Endodermal cell (in vitro differentiated cells): ENCODE measurements at regions not wholly inside any gene's neighbourhood (a gene's known extent, or its start where the extent isn't known, plus 50 kb on each side); places are given as distances from the start of the nearest gene placed in this dataset.

ENCODE experiments used
- DNase-seq: peaks from one replicate; pipeline ENCODE4 v3.0.0-alpha.2; 2017
- H3K27ac ChIP-seq: 2 replicates; pipeline ENCODE4 v1.5.1; 2013; ENCODE audit warnings: mild to moderate bottlenecking, low read depth, low read length, moderate library complexity
- H3K27me3 ChIP-seq: 2 replicates; pipeline ENCODE4 v1.6.1; 2013; ENCODE audit warnings: mild to moderate bottlenecking, low read length, moderate library complexity; ENCODE audit not compliant: insufficient read depth, control insufficient read depth, poor library complexity, severe bottlenecking
- H3K36me3 ChIP-seq: 2 replicates; pipeline ENCODE4 v1.7.0; 2013; ENCODE audit warnings: mild to moderate bottlenecking, low read length, moderate library complexity; ENCODE audit not compliant: control insufficient read depth, insufficient read depth
- H3K4me1 ChIP-seq: one replicate; pipeline ENCODE4 v1.7.0; 2013; ENCODE audit warnings: low read length; ENCODE audit not compliant: control insufficient read depth, insufficient read depth
- H3K4me3 ChIP-seq: 2 replicates; pipeline ENCODE4 v1.5.1; 2013; ENCODE audit warnings: mild to moderate bottlenecking, low read length, moderate library complexity
- H3K9ac ChIP-seq: 2 replicates; pipeline ENCODE4 v1.6.1; 2013; ENCODE audit warnings: mild to moderate bottlenecking, low read length, moderate library complexity; ENCODE audit not compliant: poor library complexity, severe bottlenecking; ENCODE audit errors: extremely low read depth
- H3K9me3 ChIP-seq: 2 replicates; pipeline ENCODE4 v1.6.1; 2013; ENCODE audit warnings: mild to moderate bottlenecking, low read length, moderate library complexity; ENCODE audit not compliant: control insufficient read depth
- H3K27ac Mint-ChIP-seq: 2 replicates; pipeline ENCODE4 v1.8.0; 2020; ENCODE audit warnings: mixed read lengths
- H3K27me3 Mint-ChIP-seq: 2 replicates; pipeline ENCODE4 v1.8.0; 2021; ENCODE audit warnings: mild to moderate bottlenecking, mixed read lengths; ENCODE audit not compliant: insufficient read depth
- H3K36me3 Mint-ChIP-seq: 2 replicates; pipeline ENCODE4 v1.8.0; 2020; ENCODE audit warnings: low read depth, mixed read lengths
- H3K4me1 Mint-ChIP-seq: 2 replicates; pipeline ENCODE4 v1.8.0; 2020; ENCODE audit warnings: mixed read lengths
- H3K4me3 Mint-ChIP-seq: 2 replicates; pipeline ENCODE4 v1.8.0; 2020; ENCODE audit warnings: mild to moderate bottlenecking, moderate library complexity, mixed read lengths
- H3K9me3 Mint-ChIP-seq: 2 replicates; pipeline ENCODE4 v1.8.0; 2020; ENCODE audit warnings: mild to moderate bottlenecking, mixed read lengths
- WGBS, 2 experiments: methylation state at CpG; one replicate each; pipeline versions ENCODE4 v1.1.5 to v1.1.7; 2013; ENCODE audit warnings: missing lambda C conversion rate in 2 of 2, mixed read lengths in 1 of 2; ENCODE audit not compliant: insufficient coverage in 1 of 2, insufficient read length in 1 of 2; 5-methylcytosine and 5-hydroxymethylcytosine counted together
- TF ChIP-seq, protein P1 (sequence below): fragments of 200-600 bp; sonication (generic); conservative IDR thresholded peaks from 2 replicates; pipeline ENCODE4 v1.5.0; 2021; ENCODE audit warnings: antibody characterized with exemption, mild to moderate bottlenecking

- peaks cover under 1% of the 10 kb centered on the region for H3K4me1 ChIP-seq
- no peak overlapping the region for H3K9ac ChIP-seq
- H3K9me3 ChIP-seq, result peaks cover 5% of the 10 kb centered on the region
- H3K9me3 Mint-ChIP-seq, result peaks cover 5% of the 10 kb centered on the region
- no peak overlapping the region for H3K4me3 ChIP-seq
- H3K36me3 ChIP-seq, result no peaks in the 10 kb centered on the region
- H3K27me3 ChIP-seq, result no peaks in the 10 kb centered on the region
- peaks cover 3% of the 10 kb centered on the region for H3K4me1 Mint-ChIP-seq
- no peaks in the 10 kb centered on the region for H3K27me3 Mint-ChIP-seq
- H3K36me3 Mint-ChIP-seq, result no peaks in the 10 kb centered on the region
- TF ChIP-seq, protein P1, sequence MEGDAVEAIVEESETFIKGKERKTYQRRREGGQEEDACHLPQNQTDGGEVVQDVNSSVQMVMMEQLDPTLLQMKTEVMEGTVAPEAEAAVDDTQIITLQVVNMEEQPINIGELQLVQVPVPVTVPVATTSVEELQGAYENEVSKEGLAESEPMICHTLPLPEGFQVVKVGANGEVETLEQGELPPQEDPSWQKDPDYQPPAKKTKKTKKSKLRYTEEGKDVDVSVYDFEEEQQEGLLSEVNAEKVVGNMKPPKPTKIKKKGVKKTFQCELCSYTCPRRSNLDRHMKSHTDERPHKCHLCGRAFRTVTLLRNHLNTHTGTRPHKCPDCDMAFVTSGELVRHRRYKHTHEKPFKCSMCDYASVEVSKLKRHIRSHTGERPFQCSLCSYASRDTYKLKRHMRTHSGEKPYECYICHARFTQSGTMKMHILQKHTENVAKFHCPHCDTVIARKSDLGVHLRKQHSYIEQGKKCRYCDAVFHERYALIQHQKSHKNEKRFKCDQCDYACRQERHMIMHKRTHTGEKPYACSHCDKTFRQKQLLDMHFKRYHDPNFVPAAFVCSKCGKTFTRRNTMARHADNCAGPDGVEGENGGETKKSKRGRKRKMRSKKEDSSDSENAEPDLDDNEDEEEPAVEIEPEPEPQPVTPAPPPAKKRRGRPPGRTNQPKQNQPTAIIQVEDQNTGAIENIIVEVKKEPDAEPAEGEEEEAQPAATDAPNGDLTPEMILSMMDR, result no peak
- DNase-seq, result no peak
- H3K27ac Mint-ChIP-seq, result no peak overlapping the region
- no peak overlapping the region for H3K27ac ChIP-seq
- no peak overlapping the region for H3K4me3 Mint-ChIP-seq
Measured at GRCh38 chr4:128484896-128485295, 197.3 kb upstream of the PGRMC2 start.

GRCh38 chr4:128483816-128484215 is 196.2 kb upstream of the PGRMC2 start:
- no peaks in the 10 kb centered on the region for H3K27me3 Mint-ChIP-seq
- no peaks in the 10 kb centered on the region for H3K27me3 ChIP-seq

DNA sequence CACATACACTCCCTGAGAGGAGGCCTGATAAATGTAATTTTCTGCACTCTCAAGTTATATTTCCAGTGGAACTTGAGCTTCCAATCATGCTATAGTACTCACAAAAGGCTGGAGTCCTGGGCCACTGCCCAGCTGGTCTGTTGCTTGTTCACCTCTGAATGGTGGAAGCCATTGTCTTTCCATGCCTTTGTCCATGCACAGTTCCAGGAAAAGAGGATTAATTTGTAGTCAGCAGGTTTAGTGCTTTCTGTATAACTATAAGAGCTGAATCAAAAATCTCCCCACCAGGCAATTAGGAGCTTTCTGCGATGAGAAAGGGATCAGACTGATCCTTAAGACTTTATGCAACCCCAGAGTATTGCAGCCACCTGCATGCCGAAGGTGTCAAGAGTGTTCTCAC is 195.4 kb upstream of the PGRMC2 start:
- Histone ChIP-seq H3K4me1 (no peaks in the 10 kb centered on the region), H3K9me3 (peaks cover 5% of the 10 kb centered on the region), H3K27me3 (no peaks in the 10 kb centered on the region), H3K9ac (no peak overlapping the region), H3K27ac (no peak overlapping the region), H3K36me3 (no peaks in the 10 kb centered on the region), H3K4me3 (no peak overlapping the region)
- Mint-ChIP-seq H3K27me3 (no peaks in the 10 kb centered on the region), H3K27ac (no peak overlapping the region), H3K36me3 (no peaks in the 10 kb centered on the region), H3K9me3 (peaks cover 5% of the 10 kb centered on the region), H3K4me1 (no peaks in the 10 kb centered on the region), H3K4me3 (no peak overlapping the region)
- TF ChIP-seq, protein P1, result no peak
- DNase-seq, result no peak
- 95 to 100% methylated on average over 2 of the region's 2 CpGs for WGBS, 2 experiments

More at GRCh38 chr4:128483816-128484215, 196.2 kb upstream of the PGRMC2 start:
- H3K36me3 Mint-ChIP-seq, result no peaks in the 10 kb centered on the region
- WGBS, 2 experiments, result 100% methylated on average over 2 of the region's 2 CpGs; no CpG with 5 or more reads in 1 of the 2 experiments
- peaks cover 5% of the 10 kb centered on the region for H3K9me3 Mint-ChIP-seq
- Histone ChIP-seq H3K27ac (no peak overlapping the region), H3K4me1 (no peaks in the 10 kb centered on the region), H3K9me3 (peaks cover 5% of the 10 kb centered on the region), H3K9ac (no peak overlapping the region), H3K4me3 (no peak overlapping the region), H3K36me3 (no peaks in the 10 kb centered on the region)
- no peak for DNase-seq
- no peaks in the 10 kb centered on the region for H3K4me1 Mint-ChIP-seq
- H3K27ac Mint-ChIP-seq, result no peak overlapping the region
- TF ChIP-seq, protein P1, result no peak
- H3K4me3 Mint-ChIP-seq, result no peak overlapping the region
